Neutrophil (primary cell): ENCODE measurements at regions not wholly inside any gene's neighbourhood (a gene's known extent, or its start where the extent isn't known, plus 50 kb on each side); places are given as distances from the start of the nearest gene placed in this dataset.

Source experiments
- H3K27ac ChIP-seq: fragments of 200-600 bp; sonication (generic); 2 replicates; pipeline ENCODE4 v1.5.1; 2016; ENCODE audit warnings: mild to moderate bottlenecking, moderate library complexity
- H3K27me3 ChIP-seq: fragments of 200-600 bp; sonication (generic); 2 replicates; pipeline ENCODE4 v1.6.0; 2016; ENCODE audit warnings: mild to moderate bottlenecking
- H3K36me3 ChIP-seq: fragments of 200-600 bp; sonication (generic); 2 replicates; pipeline ENCODE4 v1.5.1; 2017
- H3K4me1 ChIP-seq, 2 experiments: fragments of 200-600 bp in 1 of 2; sonication (generic) in 1 of 2; 1 replicate in 1 of 2; 2 replicates in 1 of 2; pipeline versions ENCODE4 v1.5.1 to v1.6.1; 2013 to 2016; ENCODE audit warnings: low read depth in 1 of 2, low read length in 1 of 2, mild to moderate bottlenecking in 1 of 2, moderate library complexity in 1 of 2; ENCODE audit not compliant: control insufficient read depth in 1 of 2, insufficient read depth in 1 of 2
- H3K4me3 ChIP-seq, 2 experiments: fragments of 200-600 bp in 1 of 2; sonication (generic) in 1 of 2; 1 replicate in 1 of 2; 2 replicates in 1 of 2; pipeline ENCODE4 v1.5.1; 2013 to 2016; ENCODE audit warnings: low read depth in 1 of 2, low read length in 1 of 2, mild to moderate bottlenecking in 1 of 2, moderate library complexity in 1 of 2
- H3K9me3 ChIP-seq: fragments of 200-600 bp; sonication (generic); 2 replicates; pipeline ENCODE4 v1.5.1; 2016
- CTCF ChIP-seq: fragments of 200-600 bp; sonication (generic); IDR thresholded peaks from 2 replicates; pipeline ENCODE4 v1.5.1; 2016; ENCODE audit warnings: antibody characterized with exemption

- H3K36me3 ChIP-seq = no peaks in the 10 kb centered on the region
- H3K4me3 ChIP-seq = no peak overlapping the region
- no peaks in the 10 kb centered on the region for H3K27me3 ChIP-seq
- H3K4me1 ChIP-seq = no peaks in the 10 kb centered on the region
- no peak for TF ChIP-seq CTCF
- no peak overlapping the region for H3K27ac ChIP-seq
- no peaks in the 10 kb centered on the region for H3K9me3 ChIP-seq
These were observed 262.8 kb upstream of the MAP3K7 start for GRCh38 chr6:90849686-90850085.

GRCh38 chr6:90846824-90847223 is 260.0 kb upstream of the MAP3K7 start:
- H3K36me3 ChIP-seq = no peaks in the 10 kb centered on the region
- TF ChIP-seq CTCF = no peak
- no peak overlapping the region for H3K4me3 ChIP-seq
- no peaks in the 10 kb centered on the region for H3K4me1 ChIP-seq
- H3K9me3 ChIP-seq = no peaks in the 10 kb centered on the region
- no peak overlapping the region for H3K27ac ChIP-seq
- no peaks in the 10 kb centered on the region for H3K27me3 ChIP-seq

- Histone ChIP-seq H3K27ac (no peak overlapping the region), H3K27me3 (no peaks in the 10 kb centered on the region), H3K4me3 (no peak overlapping the region), H3K9me3 (no peaks in the 10 kb centered on the region), H3K4me1 (no peaks in the 10 kb centered on the region), H3K36me3 (no peaks in the 10 kb centered on the region)
- TF ChIP-seq CTCF = no peak
These were observed 248.8 kb upstream of the MAP3K7 start for GRCh38 chr6:90835596-90836212.

GRCh38 chr6:90829311-90829710 is 242.4 kb upstream of the MAP3K7 start:
- no peaks in the 10 kb centered on the region for H3K36me3 ChIP-seq
- no peak overlapping the region for H3K4me3 ChIP-seq
- no peaks in the 10 kb centered on the region for H3K9me3 ChIP-seq
- H3K4me1 ChIP-seq = no peaks in the 10 kb centered on the region
- H3K27me3 ChIP-seq = no peaks in the 10 kb centered on the region
- TF ChIP-seq CTCF = no peak
- H3K27ac ChIP-seq = no peak overlapping the region

GRCh38 chr6:90820436-90820835 is 233.6 kb upstream of the MAP3K7 start:
- no peaks in the 10 kb centered on the region for H3K9me3 ChIP-seq
- H3K27ac ChIP-seq = no peak overlapping the region
- TF ChIP-seq CTCF = no peak
- no peak overlapping the region for H3K4me3 ChIP-seq
- no peaks in the 10 kb centered on the region for H3K4me1 ChIP-seq
- H3K36me3 ChIP-seq = no peaks in the 10 kb centered on the region
- H3K27me3 ChIP-seq = no peaks in the 10 kb centered on the region

GRCh38 chr6:90819483-90819882 is 232.6 kb upstream of the MAP3K7 start:
- no peaks in the 10 kb centered on the region for H3K27me3 ChIP-seq
- H3K27ac ChIP-seq = no peak overlapping the region
- no peak overlapping the region for H3K4me3 ChIP-seq
- TF ChIP-seq CTCF = no peak
- no peaks in the 10 kb centered on the region for H3K9me3 ChIP-seq
- no peaks in the 10 kb centered on the region for H3K4me1 ChIP-seq
- H3K36me3 ChIP-seq = no peaks in the 10 kb centered on the region
